IMR-90 (cell line): ENCODE measurements at regions not wholly inside any gene's neighbourhood (a gene's known extent, or its start where the extent isn't known, plus 50 kb on each side); places are given as distances from the start of the nearest gene placed in this dataset.

Experiments used
- CEBPB ChIP-seq: IDR thresholded peaks from 2 replicates; pipeline ENCODE4 v1.6.1; 2012; ENCODE audit warnings: low read depth, low read length, improper control_type of control experiment
- CTCF ChIP-seq: conservative IDR thresholded peaks from 2 replicates; pipeline ENCODE4 v1.5.1; 2012; ENCODE audit warnings: mild to moderate bottlenecking, low read depth, low read length, improper control_type of control experiment
- MAZ ChIP-seq: IDR thresholded peaks from 2 replicates; pipeline ENCODE4 v1.6.1; 2012; ENCODE audit warnings: low read depth, mild to moderate bottlenecking, low read length, improper control_type of control experiment, moderate library complexity, borderline replicate concordance
- NFE2L2 ChIP-seq: fragments of 150-350 bp; IDR thresholded peaks from 2 replicates; pipeline ENCODE4 v1.6.1; 2016; ENCODE audit warnings: low read depth, mild to moderate bottlenecking, low read length
- POLR2A ChIP-seq: IDR thresholded peaks from 2 replicates; pipeline ENCODE4 v1.6.1; 2012; ENCODE audit warnings: mild to moderate bottlenecking, low read depth, low read length
- RAD21 ChIP-seq: IDR thresholded peaks from 2 replicates; pipeline ENCODE4 v1.6.1; 2012; ENCODE audit warnings: low read length, improper control_type of control experiment
- TF ChIP-seq, protein P1 (sequence below): fragments of 150-350 bp; IDR thresholded peaks from 2 replicates; pipeline ENCODE4 v1.6.1; 2017; ENCODE audit warnings: mild to moderate bottlenecking, antibody characterized with exemption, low read length, low read depth

- TF ChIP-seq, protein P1, sequence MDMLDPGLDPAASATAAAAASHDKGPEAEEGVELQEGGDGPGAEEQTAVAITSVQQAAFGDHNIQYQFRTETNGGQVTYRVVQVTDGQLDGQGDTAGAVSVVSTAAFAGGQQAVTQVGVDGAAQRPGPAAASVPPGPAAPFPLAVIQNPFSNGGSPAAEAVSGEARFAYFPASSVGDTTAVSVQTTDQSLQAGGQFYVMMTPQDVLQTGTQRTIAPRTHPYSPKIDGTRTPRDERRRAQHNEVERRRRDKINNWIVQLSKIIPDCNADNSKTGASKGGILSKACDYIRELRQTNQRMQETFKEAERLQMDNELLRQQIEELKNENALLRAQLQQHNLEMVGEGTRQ: no peak
- TF ChIP-seq CTCF (no peak), NFE2L2 (no peak), MAZ (no peak), RAD21 (no peak), CEBPB (no peak), POLR2A (no peak)
Observed at GRCh38 chr2:103788389-103788788, 1026.6 kb downstream of the TMEM182 start.
